ENCODE measurements at regions not wholly inside any gene's neighbourhood (a gene's known extent, or its start where the extent isn't known, plus 50 kb on each side); places are given as distances from the start of the nearest gene placed in this dataset.

- no peak for TF ChIP-seq CTCF (conservative IDR thresholded peaks at IDR 0.05)
- H3K27me3 Mint-ChIP-seq (ENCODE audit: low read depth) = no peaks in the 10 kb centered on the region
- H3K4me1 Mint-ChIP-seq = no peaks in the 10 kb centered on the region
- H3K4me3 Mint-ChIP-seq = no peak overlapping the region
- no peaks in the 10 kb centered on the region for H3K9me3 Mint-ChIP-seq
- no peaks in the 10 kb centered on the region for H3K36me3 Mint-ChIP-seq (ENCODE audit: low read depth)
- DNase-seq (ENCODE audit: low read depth, low spot score) = no peak
- no peak overlapping the region for H3K27ac Mint-ChIP-seq (ENCODE audit: unreplicated experiment)
Measured at GRCh38 chr10:129335396-129335795, 131.6 kb upstream of the MGMT start.

GRCh38 chr10:129335942-129336341, 131.1 kb upstream of the MGMT start:
- Mint-ChIP-seq H3K4me3 (no peak overlapping the region), H3K27me3 (ENCODE audit: low read depth) (no peaks in the 10 kb centered on the region)
- no peak for TF ChIP-seq CTCF (conservative IDR thresholded peaks at IDR 0.05)

GRCh38 chr10:129339191-129339590, 127.8 kb upstream of the MGMT start:
- Mint-ChIP-seq H3K27ac (ENCODE audit: unreplicated experiment) (no peak overlapping the region), H3K4me1 (no peaks in the 10 kb centered on the region), H3K27me3 (ENCODE audit: low read depth) (no peaks in the 10 kb centered on the region), H3K36me3 (ENCODE audit: low read depth) (no peaks in the 10 kb centered on the region), H3K9me3 (no peaks in the 10 kb centered on the region), H3K4me3 (no peak overlapping the region)
- TF ChIP-seq CTCF (conservative IDR thresholded peaks at IDR 0.05) = no peak
- DNase-seq (ENCODE audit: low read depth, low spot score) = no peak

More at GRCh38 chr10:129335942-129336341, 131.1 kb upstream of the MGMT start:
- H3K27ac Mint-ChIP-seq (ENCODE audit: unreplicated experiment) = no peak overlapping the region
- no peaks in the 10 kb centered on the region for H3K4me1 Mint-ChIP-seq
- no peak for DNase-seq (ENCODE audit: low read depth, low spot score)
- no peaks in the 10 kb centered on the region for H3K36me3 Mint-ChIP-seq (ENCODE audit: low read depth)
- H3K9me3 Mint-ChIP-seq = no peaks in the 10 kb centered on the region

GRCh38 chr10:129339841-129340240, 127.2 kb upstream of the MGMT start:
- Mint-ChIP-seq H3K9me3 (no peaks in the 10 kb centered on the region), H3K4me3 (no peak overlapping the region), H3K27me3 (ENCODE audit: low read depth) (no peaks in the 10 kb centered on the region), H3K4me1 (no peaks in the 10 kb centered on the region), H3K36me3 (ENCODE audit: low read depth) (no peaks in the 10 kb centered on the region), H3K27ac (ENCODE audit: unreplicated experiment) (no peak overlapping the region)
- DNase-seq (ENCODE audit: low read depth, low spot score) = no peak
- TF ChIP-seq CTCF (conservative IDR thresholded peaks at IDR 0.05) = no peak

- H3K27ac Mint-ChIP-seq (ENCODE audit: unreplicated experiment) = no peak overlapping the region
- TF ChIP-seq CTCF (conservative IDR thresholded peaks at IDR 0.05) = no peak
- H3K36me3 Mint-ChIP-seq (ENCODE audit: low read depth) = no peaks in the 10 kb centered on the region
- H3K4me3 Mint-ChIP-seq = no peak overlapping the region
- no peaks in the 10 kb centered on the region for H3K4me1 Mint-ChIP-seq
- no peak for DNase-seq (ENCODE audit: low read depth, low spot score)
- no peaks in the 10 kb centered on the region for H3K9me3 Mint-ChIP-seq
- no peaks in the 10 kb centered on the region for H3K27me3 Mint-ChIP-seq (ENCODE audit: low read depth)
Measured at GRCh38 chr10:129341087-129341486, 126.0 kb upstream of the MGMT start.

GRCh38 chr10:129342385-129342784, 124.7 kb upstream of the MGMT start:
- no peak overlapping the region for H3K27ac Mint-ChIP-seq (ENCODE audit: unreplicated experiment)
- no peaks in the 10 kb centered on the region for H3K4me1 Mint-ChIP-seq
- H3K9me3 Mint-ChIP-seq = no peaks in the 10 kb centered on the region
- no peak overlapping the region for H3K4me3 Mint-ChIP-seq
- TF ChIP-seq CTCF (conservative IDR thresholded peaks at IDR 0.05) = no peak
- H3K36me3 Mint-ChIP-seq (ENCODE audit: low read depth) = no peaks in the 10 kb centered on the region
- no peak for DNase-seq (ENCODE audit: low read depth, low spot score)
- no peaks in the 10 kb centered on the region for H3K27me3 Mint-ChIP-seq (ENCODE audit: low read depth)

All from neural crest cell (in vitro differentiated cells).